HG03175 (cell line): ENCODE measurements at regions not wholly inside any gene's neighbourhood (a gene's known extent, or its start where the extent isn't known, plus 50 kb on each side); places are given as distances from the start of the nearest gene placed in this dataset.
"Not testable (repeated sequence)": the region's sequence is repeated elsewhere in the genome, so short reads cannot be mapped to it uniquely, and the experiment has no call there.

Experiments used
- ATAC-seq: cut with Tn5 transposase; IDR thresholded peaks from one replicate; pipeline ENCODE4 v1.9.1; 2021; ENCODE audit warnings: mild to moderate bottlenecking, moderate library complexity; ENCODE audit not compliant: unreplicated experiment

DNA sequence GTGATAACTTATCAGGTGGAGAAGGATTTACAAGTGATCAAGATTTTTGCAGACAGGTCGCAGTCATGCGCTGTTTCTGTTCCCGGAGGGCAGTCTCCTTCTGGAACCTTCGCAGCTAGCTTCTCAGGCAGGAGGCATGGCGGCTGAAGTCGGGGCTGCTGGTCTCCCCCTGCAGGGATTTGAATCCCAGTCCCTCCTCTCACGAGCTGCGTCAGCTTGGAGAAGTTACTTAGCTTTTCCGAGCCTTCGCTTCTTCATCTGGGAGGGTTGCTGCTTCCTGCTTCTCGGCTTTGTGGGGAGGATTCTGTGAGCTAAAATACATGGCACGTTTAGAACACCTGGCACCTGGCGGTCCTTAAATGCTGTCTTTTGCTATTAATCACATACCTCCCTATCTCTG lies 287.8 kb upstream of the FOXF1 start:
- ATAC-seq = no peak

GRCh38 chr16:86222965-86223551 lies 287.3 kb upstream of the FOXF1 start:
- ATAC-seq = no peak

DNA sequence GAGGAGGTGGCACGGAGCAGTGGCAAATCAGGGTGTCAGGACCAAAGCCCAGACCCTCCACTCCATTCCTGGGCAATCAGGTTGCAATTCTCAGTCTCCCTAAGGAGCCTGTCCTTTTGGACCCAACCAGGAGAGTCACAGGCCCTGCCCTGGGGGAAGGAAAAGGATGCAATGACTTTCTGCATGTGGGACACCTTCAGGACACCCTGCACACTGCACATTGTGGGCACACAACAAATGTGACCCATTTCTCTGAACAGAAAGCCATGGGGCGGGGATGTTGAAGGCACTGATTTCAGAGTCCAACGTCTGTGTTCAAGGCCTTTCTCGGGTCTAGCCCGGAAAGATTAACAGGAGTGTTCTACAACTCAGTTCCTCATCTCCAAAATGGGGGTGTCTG lies 286.2 kb upstream of the FOXF1 start:
- no peak for ATAC-seq

GRCh38 chr16:86224629-86225028 lies 285.7 kb upstream of the FOXF1 start:
- no peak for ATAC-seq

GRCh38 chr16:86225905-86226371 lies 284.4 kb upstream of the FOXF1 start:
- no peak for ATAC-seq

- ATAC-seq = no peak
Observed at GRCh38 chr16:86227041-86227440, 283.3 kb upstream of the FOXF1 start.

- no peak for ATAC-seq
Observed at GRCh38 chr16:86227801-86228200, 282.5 kb upstream of the FOXF1 start.

DNA sequence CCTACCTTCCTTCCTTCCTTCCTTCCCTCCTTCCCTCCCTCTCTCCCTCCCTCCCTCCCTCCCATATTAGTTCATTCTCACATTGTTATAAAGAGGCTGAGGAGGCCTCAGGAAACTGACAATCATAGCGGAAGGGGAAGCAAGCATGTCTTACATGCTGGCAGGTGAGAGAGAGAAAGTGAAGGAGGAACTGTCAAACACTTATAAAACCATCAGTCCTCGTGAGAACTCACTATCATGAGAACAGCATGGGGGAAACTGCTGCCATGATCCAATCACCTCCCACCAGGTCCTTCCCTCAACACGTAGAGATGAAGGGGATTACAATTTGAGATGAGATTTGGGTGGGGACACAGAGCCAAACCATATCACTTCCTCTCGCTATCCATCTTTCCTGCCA lies 281.6 kb upstream of the FOXF1 start:
- ATAC-seq = no peak

GRCh38 chr16:86229283-86229682 lies 281.0 kb upstream of the FOXF1 start:
- ATAC-seq = no peak

GRCh38 chr16:86229866-86230656 lies 280.3 kb upstream of the FOXF1 start:
- no peak for ATAC-seq

GRCh38 chr16:86231321-86231995 lies 278.9 kb upstream of the FOXF1 start:
- no peak for ATAC-seq

DNA sequence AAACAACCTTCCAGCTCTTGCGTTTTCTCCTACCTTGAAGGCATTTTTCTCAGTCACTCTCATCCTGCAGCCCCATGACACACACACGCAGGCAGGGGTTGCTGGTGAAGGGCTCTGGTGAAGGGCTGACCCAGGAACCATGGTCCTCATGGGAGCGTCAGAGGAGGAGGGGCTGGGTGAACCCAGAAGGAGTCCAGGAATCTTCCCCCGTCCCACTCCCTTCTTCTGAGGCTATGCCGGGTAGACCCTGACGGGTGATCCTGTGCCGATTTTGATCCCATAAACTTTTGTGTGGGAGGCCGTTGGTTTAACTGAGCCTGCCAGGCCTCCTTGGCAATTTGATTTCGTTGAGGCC lies 278.4 kb upstream of the FOXF1 start:
- no peak for ATAC-seq

- ATAC-seq = no peak
Observed at GRCh38 chr16:86232496-86232895, 277.8 kb upstream of the FOXF1 start.

DNA sequence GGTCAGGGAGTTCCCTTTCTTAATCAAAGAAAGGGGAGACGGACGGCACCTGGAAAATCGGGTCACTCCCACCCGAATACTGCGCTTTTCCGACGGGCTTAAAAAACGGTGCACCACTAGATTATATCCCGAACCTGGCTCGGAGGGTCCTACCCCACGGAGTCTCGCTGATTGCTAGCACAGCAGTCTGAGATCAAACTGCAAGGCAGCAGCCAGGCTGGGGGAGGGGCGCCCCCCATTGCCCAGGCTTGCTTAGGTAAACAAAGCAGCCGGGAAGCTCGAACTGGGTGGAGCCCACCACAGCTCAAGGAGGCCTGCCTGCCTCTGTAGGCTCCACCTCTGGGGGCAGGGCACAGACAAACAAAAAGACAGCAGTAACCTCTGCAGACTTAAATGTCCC lies 276.8 kb upstream of the FOXF1 start:
- not testable (repeated sequence) for ATAC-seq

- ATAC-seq = no peak
Observed at GRCh38 chr16:86239381-86239780, 270.9 kb upstream of the FOXF1 start.

GRCh38 chr16:86240716-86241363 lies 269.5 kb upstream of the FOXF1 start:
- no peak for ATAC-seq

- ATAC-seq = no peak
Observed at GRCh38 chr16:86241681-86242080, 268.6 kb upstream of the FOXF1 start.

- ATAC-seq = no peak
Observed at GRCh38 chr16:86242244-86243122, 267.8 kb upstream of the FOXF1 start.

DNA sequence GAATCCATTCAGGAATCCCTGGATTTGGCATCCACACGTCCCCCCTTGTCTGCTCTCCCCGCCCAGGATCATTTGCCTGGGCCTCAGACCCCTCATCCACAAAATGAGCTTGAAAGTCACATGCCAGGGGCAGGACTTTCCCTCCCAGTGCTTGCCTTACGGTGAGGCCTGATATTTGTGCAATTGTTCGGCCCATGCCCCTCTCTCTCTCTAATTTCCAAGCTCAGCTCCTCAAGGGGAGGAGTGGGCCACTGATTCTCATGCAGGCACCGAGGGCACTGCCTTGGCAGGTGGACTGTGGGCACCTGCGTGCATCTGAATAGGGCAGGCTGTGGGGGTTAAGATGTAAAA lies 267.2 kb upstream of the FOXF1 start:
- no peak for ATAC-seq

DNA sequence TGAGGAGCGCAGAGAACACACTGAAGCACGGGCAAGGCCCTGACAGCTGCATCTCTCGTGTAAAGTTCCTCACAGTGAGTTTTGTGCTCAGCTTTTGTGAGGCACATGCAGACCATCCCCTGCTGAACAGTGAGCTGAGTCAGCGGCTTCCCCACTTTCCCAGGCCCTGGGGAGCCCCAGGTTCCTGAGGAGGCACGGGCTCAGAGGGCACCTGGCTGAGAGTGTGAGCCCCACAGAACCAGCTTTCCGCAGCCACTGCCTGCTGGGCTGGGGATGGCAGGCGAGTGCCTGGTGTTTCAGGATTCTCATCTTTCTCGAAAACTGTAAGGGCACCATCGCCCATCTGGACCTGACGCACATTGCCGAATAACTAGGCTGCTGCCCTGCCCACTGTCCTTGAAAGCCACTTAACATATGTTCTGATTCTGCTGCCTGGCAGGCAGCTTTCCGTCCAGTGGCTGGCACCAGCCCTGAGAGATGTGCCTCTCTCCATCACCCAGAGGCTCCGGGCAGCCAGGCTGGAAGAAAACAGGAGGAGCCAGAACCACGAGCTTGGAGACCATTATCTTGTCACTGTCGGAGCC lies 266.7 kb upstream of the FOXF1 start:
- no peak for ATAC-seq
